ENCODE measurements at regions not wholly inside any gene's neighbourhood (a gene's known extent, or its start where the extent isn't known, plus 50 kb on each side); places are given as distances from the start of the nearest gene placed in this dataset.

DNA sequence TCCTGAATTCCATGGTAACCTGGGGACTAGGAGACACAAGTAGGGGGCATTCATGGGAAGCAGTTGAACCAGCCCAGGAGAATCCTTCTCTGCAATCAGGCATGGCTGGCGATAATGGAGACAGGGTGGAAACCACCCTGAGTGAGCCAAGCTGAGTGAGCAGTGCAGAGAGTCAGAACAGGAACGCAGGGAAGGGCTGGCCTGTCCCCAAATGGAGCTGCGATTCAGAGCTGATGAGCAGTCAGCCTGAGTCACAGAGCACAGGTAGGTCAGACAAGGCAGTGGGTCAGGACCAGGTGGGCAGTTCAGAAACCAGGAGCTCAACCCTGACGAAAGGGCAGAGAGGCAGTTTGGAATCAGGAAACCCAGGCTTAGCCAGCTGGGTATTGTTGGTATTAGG, 129.0 kb downstream of the BTC start:
- no peak overlapping the region for H2AFZ ChIP-seq (ENCODE audit: low read depth)

DNA sequence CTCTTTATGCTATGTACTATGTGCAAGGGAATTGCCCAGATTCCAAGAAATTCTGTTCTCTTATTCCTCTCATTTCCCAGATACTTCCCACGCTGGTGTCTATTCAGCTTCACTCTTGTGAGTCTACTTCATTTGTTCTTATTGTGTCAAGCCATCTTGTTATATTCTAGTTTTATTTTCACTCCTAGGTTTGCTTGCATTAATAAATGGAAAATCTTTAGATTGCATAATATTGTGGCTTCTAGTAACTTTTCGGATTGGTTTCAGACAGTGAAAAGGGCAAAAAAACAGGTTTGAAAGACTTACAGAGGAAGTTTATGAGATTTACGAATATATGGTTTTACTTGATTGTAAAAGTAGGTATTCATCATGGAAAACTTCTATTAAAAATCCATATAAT, 128.4 kb downstream of the BTC start:
- Histone ChIP-seq H3K79me2 (ENCODE audit: insufficient read depth, low read depth) (no peaks in the 10 kb centered on the region), H2AFZ (ENCODE audit: low read depth) (no peak overlapping the region), H3K36me3 (ENCODE audit: insufficient read depth) (no peaks in the 10 kb centered on the region), H3K4me2 (no peak overlapping the region), H3K27me3 (ENCODE audit: insufficient read depth, low read depth) (no peaks in the 10 kb centered on the region), H3K27ac (no peak overlapping the region), H3K9ac (no peak overlapping the region), H3K4me1 (ENCODE audit: low read depth, poor library complexity, severe bottlenecking) (no peaks in the 10 kb centered on the region), H4K20me1 (ENCODE audit: insufficient read depth) (no peaks in the 10 kb centered on the region), H3K4me3 (IDR thresholded peaks at IDR 0.05; ENCODE audit: insufficient read depth, low read depth, low read length) (no peak overlapping the region)
- TF ChIP-seq, protein P1, sequence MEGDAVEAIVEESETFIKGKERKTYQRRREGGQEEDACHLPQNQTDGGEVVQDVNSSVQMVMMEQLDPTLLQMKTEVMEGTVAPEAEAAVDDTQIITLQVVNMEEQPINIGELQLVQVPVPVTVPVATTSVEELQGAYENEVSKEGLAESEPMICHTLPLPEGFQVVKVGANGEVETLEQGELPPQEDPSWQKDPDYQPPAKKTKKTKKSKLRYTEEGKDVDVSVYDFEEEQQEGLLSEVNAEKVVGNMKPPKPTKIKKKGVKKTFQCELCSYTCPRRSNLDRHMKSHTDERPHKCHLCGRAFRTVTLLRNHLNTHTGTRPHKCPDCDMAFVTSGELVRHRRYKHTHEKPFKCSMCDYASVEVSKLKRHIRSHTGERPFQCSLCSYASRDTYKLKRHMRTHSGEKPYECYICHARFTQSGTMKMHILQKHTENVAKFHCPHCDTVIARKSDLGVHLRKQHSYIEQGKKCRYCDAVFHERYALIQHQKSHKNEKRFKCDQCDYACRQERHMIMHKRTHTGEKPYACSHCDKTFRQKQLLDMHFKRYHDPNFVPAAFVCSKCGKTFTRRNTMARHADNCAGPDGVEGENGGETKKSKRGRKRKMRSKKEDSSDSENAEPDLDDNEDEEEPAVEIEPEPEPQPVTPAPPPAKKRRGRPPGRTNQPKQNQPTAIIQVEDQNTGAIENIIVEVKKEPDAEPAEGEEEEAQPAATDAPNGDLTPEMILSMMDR (conservative IDR thresholded peaks at IDR 0.05; ENCODE audit: low read depth, low read length) = no peak

More for the DNA sequence above, 129.0 kb downstream of the BTC start:
- H3K27ac ChIP-seq = no peak overlapping the region
- H3K4me3 ChIP-seq (IDR thresholded peaks at IDR 0.05; ENCODE audit: insufficient read depth, low read depth, low read length) = no peak overlapping the region
- no peak overlapping the region for H3K4me2 ChIP-seq
- H4K20me1 ChIP-seq (ENCODE audit: insufficient read depth) = no peaks in the 10 kb centered on the region
- H3K79me2 ChIP-seq (ENCODE audit: insufficient read depth, low read depth) = no peaks in the 10 kb centered on the region
- TF ChIP-seq, protein P1 (conservative IDR thresholded peaks at IDR 0.05; ENCODE audit: low read depth, low read length) = no peak
- no peaks in the 10 kb centered on the region for H3K4me1 ChIP-seq (ENCODE audit: low read depth, poor library complexity, severe bottlenecking)
- H3K9ac ChIP-seq = no peak overlapping the region
- H3K27me3 ChIP-seq (ENCODE audit: insufficient read depth, low read depth) = no peaks in the 10 kb centered on the region
- no peaks in the 10 kb centered on the region for H3K36me3 ChIP-seq (ENCODE audit: insufficient read depth)

DNA sequence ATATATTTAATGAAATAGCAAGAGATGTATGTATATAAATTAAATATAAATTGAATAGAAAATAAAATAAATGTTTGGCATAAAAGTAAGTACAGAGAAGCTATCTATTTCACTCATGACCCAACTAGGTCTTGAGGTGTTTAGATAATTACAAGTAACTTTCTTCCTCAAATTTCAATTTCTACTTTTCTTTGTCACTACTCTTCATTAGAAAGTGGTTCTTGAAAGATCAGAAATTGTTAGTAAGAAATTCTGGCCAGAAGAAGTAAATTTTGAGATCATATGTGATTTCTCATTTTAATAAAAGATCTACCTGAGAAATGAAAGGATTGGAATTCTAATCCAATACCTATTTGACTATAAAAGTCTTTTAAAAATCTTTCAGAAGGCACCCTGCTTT, 126.9 kb downstream of the BTC start:
- TF ChIP-seq, protein P1 (conservative IDR thresholded peaks at IDR 0.05; ENCODE audit: low read depth, low read length) = no peak
- no peak overlapping the region for H2AFZ ChIP-seq (ENCODE audit: low read depth)
- no peaks in the 10 kb centered on the region for H3K36me3 ChIP-seq (ENCODE audit: insufficient read depth)
- H3K4me3 ChIP-seq (IDR thresholded peaks at IDR 0.05; ENCODE audit: insufficient read depth, low read depth, low read length) = no peak overlapping the region
- no peaks in the 10 kb centered on the region for H3K79me2 ChIP-seq (ENCODE audit: insufficient read depth, low read depth)
- H3K4me2 ChIP-seq = no peak overlapping the region
- no peak overlapping the region for H3K27ac ChIP-seq
- H4K20me1 ChIP-seq (ENCODE audit: insufficient read depth) = no peaks in the 10 kb centered on the region
- H3K9ac ChIP-seq = no peak overlapping the region
- H3K27me3 ChIP-seq (ENCODE audit: insufficient read depth, low read depth) = no peaks in the 10 kb centered on the region
- H3K4me1 ChIP-seq (ENCODE audit: low read depth, poor library complexity, severe bottlenecking) = no peaks in the 10 kb centered on the region

DNA sequence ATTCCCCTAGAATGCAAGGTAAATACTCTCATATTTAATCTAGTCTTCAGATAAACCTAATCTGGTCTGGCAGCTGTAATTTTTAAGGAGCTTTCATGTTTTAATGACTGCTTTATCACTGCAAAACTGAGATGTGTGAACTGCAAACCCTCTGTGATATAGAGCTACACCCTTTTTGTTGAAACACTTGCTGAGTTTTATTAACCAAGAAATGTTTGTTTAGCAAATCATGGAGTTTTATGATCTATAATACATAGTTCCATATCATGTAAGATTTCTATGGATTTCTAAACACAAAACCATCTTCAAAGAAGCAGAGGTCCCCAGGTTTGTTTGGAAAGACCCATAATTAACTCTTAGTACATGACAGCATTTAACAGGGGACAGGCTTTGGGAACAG, 126.4 kb downstream of the BTC start:
- H3K36me3 ChIP-seq (ENCODE audit: insufficient read depth) = no peaks in the 10 kb centered on the region
- H3K4me1 ChIP-seq (ENCODE audit: low read depth, poor library complexity, severe bottlenecking) = no peaks in the 10 kb centered on the region
- H3K9ac ChIP-seq = no peak overlapping the region
- no peaks in the 10 kb centered on the region for H4K20me1 ChIP-seq (ENCODE audit: insufficient read depth)
- no peaks in the 10 kb centered on the region for H3K79me2 ChIP-seq (ENCODE audit: insufficient read depth, low read depth)
- H3K4me2 ChIP-seq = no peak overlapping the region
- H2AFZ ChIP-seq (ENCODE audit: low read depth) = no peak overlapping the region
- no peaks in the 10 kb centered on the region for H3K27me3 ChIP-seq (ENCODE audit: insufficient read depth, low read depth)
- TF ChIP-seq, protein P1 (conservative IDR thresholded peaks at IDR 0.05; ENCODE audit: low read depth, low read length) = no peak
- H3K27ac ChIP-seq = no peak overlapping the region
- H3K4me3 ChIP-seq (IDR thresholded peaks at IDR 0.05; ENCODE audit: insufficient read depth, low read depth, low read length) = no peak overlapping the region
